ENCODE measurements at regions not wholly inside any gene's neighbourhood (a gene's known extent, or its start where the extent isn't known, plus 50 kb on each side); places are given as distances from the start of the nearest gene placed in this dataset.
A peak's percentile ranks its signal among the peaks of the same experiment; 100 is the strongest.

DNA sequence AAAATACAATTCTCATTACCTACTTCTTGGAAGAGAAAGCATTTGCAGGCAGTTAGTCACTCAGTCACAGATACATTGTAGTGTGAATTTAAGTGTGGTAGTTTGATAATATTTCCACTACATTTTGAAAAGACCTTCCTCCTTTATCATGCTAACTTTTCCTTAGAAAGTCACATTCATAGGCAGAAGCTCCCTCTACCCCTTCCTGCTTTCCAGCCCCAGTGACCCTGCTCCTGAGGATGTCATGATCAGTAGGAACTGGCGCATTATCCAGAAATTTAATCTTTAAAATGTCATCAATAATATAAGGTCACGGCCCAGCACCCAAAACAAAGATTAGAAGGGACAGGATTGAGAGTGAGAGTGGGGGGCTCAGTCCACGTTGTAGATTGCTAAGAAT, 707.4 kb upstream of the STXBP6 start:
- no peak for DNase-seq (ENCODE audit: low read depth, low spot score)

DNA sequence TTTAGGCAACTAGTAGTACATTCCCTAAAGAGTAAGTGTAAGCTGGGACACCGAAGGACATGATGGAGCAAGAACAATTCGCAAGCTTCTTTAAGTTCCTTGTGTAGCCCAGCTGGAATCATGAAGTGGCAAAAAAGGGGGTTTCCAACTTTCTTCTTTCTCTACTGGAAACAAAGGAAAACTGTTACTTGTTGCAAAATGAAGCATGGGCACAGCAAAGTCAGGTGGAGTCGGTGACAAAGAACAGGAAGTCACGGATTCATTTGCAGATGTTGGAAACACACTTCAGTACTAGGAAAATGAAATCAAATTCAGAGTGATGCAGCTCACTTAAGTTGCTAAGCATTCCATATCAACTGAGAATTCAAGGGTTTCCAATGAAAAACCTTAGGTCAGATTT, 706.9 kb upstream of the STXBP6 start:
- DNase-seq (ENCODE audit: low read depth, low spot score): peak; percentile 50

DNA sequence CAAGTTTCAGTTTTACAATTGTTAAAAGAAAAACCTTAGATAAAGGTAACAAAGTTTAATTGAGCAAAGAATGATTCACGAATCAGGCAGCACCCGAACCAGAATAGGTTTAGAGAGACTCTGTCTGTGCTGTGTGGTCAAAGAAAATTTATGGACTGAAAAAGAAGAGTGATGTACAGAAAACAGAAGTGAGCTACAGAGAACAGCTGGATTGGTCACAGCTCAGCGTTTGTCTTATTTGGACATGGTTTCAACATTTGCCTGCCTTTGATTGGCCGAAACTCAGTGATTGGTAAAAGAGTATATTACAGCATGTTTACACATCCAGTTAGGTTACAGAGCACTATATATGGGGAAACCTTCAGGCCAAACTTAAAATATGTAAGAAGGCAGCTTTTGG, 703.2 kb upstream of the STXBP6 start:
- no peak for DNase-seq (ENCODE audit: low read depth, low spot score)

DNA sequence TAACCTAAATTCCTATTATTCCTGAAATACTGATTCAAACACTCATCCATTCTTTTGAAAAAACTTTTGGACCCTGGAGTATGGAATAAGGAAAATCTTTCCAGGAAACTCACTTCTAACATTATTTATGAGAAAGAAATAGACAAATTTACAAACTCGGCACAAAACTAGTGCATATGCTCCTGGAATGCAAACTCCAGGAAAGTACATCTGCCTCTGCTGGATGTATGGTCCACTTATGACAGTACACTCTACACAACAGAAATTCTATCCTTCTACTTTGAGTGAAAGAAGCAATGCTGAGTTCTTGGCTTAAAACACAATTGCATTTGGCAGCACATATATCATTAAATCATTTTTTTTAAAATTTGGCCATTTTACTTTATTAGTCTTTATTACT, 700.5 kb upstream of the STXBP6 start:
- no peak for DNase-seq (ENCODE audit: low read depth, low spot score)

All from iPS DF 19.7 (cell line).